Upper lobe of left lung (tissue), 6 donors: ENCODE measurements at regions not wholly inside any gene's neighbourhood (a gene's known extent, or its start where the extent isn't known, plus 50 kb on each side); places are given as distances from the start of the nearest gene placed in this dataset.
A peak's percentile ranks its signal among the peaks of the same experiment; 100 is the strongest.

Experiments
- ATAC-seq, 2 donors: fragments of 200-7000 bp; cut with Tn5 transposase; one replicate each; pipeline ENCODE4 v1.9.1; 2022; ENCODE audit warnings: mild to moderate bottlenecking in 2 of 2, moderate library complexity in 2 of 2; ENCODE audit not compliant: low FRiP score in 2 of 2
- DNase-seq, 2 donors: peaks; one replicate each; pipeline ENCODE4 v3.0.0-alpha.2; 2019 to 2020
- H3K27ac ChIP-seq, 4 donors: fragments of 200-600 bp; sonication (generic); one replicate each; pipeline ENCODE4 v1.5.1; 2016 to 2019
- H3K27me3 ChIP-seq, 4 donors: fragments of 200-600 bp; sonication (generic); one replicate each; pipeline ENCODE4 v1.5.1; 2017 to 2019
- H3K36me3 ChIP-seq, 4 donors: fragments of 200-600 bp; sonication (generic); one replicate each; pipeline ENCODE4 v1.5.1; 2016 to 2019
- H3K4me1 ChIP-seq, 4 donors: fragments of 200-600 bp; sonication (generic); one replicate each; pipeline ENCODE4 v1.5.1; 2018 to 2019
- H3K4me3 ChIP-seq, 4 donors: fragments of 200-600 bp; sonication (generic); one replicate each; pipeline ENCODE4 v1.5.1; 2017 to 2019; ENCODE audit warnings: mild to moderate bottlenecking in 2 of 4, moderate library complexity in 1 of 4
- H3K9me3 ChIP-seq, 4 donors: fragments of 200-600 bp; sonication (generic); one replicate each; pipeline ENCODE4 v1.5.1; 2018 to 2019
- CTCF ChIP-seq, 6 experiments: fragments of 450-650 bp in 4 of 6; fragments of 200-600 bp in 2 of 6; sonication (generic) in 2 of 6; IDR thresholded peaks; one replicate each; pipeline ENCODE4 v1.5.1; 2016 to 2019; ENCODE audit warnings: antibody characterized with exemption in 6 of 6
- EP300 ChIP-seq, 4 donors: sonication (generic); formaldehyde crosslinking; IDR thresholded peaks; one replicate each; pipeline ENCODE4 v1.5.1; 2017; ENCODE audit warnings: antibody characterized with exemption in 4 of 4, control low read depth in 2 of 4
- POLR2A ChIP-seq, 4 donors: fragments of 450-650 bp; IDR thresholded peaks; one replicate each; pipeline ENCODE4 v1.5.1; 2016 to 2017; ENCODE audit warnings: antibody characterized with exemption in 4 of 4, mild to moderate bottlenecking in 2 of 4
- POLR2AphosphoS5 ChIP-seq, 2 donors: sonication (generic); formaldehyde crosslinking; IDR thresholded peaks; one replicate each; pipeline ENCODE4 v1.5.1; 2017; ENCODE audit warnings: antibody characterized with exemption in 2 of 2
- WGBS, 2 donors: methylation state at CpG; one replicate each; pipeline ENCODE4 v1.1.5; 2017 to 2018; 5-methylcytosine and 5-hydroxymethylcytosine counted together
- donor health status: DM: no; HTN: no; CAD: no; lungs with moderate emphysema.
- donor health status: DM: no; HTN: yes; CAD: no; lungs with severe emphysema.

GRCh38 chr1:178651742-178652141, 73.3 kb upstream of the RALGPS2 start:
- no peaks in the 10 kb centered on the region for H3K4me1 ChIP-seq
- no peaks in the 10 kb centered on the region for H3K27me3 ChIP-seq
- ATAC-seq = peak in 1 of 2 donors; percentile 75
- H3K27ac ChIP-seq = no peak overlapping the region
- TF ChIP-seq POLR2AphosphoS5 (IDR thresholded peaks at IDR 0.05) (no peak), CTCF (IDR thresholded peaks at IDR 0.05) (no peak)
- H3K36me3 ChIP-seq = no peaks in the 10 kb centered on the region
- WGBS, 2 donors = 63 to 69% methylated on average over 9 of the region's 9 CpGs
- H3K4me3 ChIP-seq = no peak overlapping the region
- DNase-seq = no peak
- H3K9me3 ChIP-seq = no peaks in the 10 kb centered on the region

- Histone ChIP-seq H3K27ac (no peak overlapping the region), H3K27me3 (no peaks in the 10 kb centered on the region), H3K9me3 (no peaks in the 10 kb centered on the region), H3K36me3 (no peaks in the 10 kb centered on the region), H3K4me1 (no peaks in the 10 kb centered on the region), H3K4me3 (no peak overlapping the region)
- no peak for DNase-seq
- no peak for TF ChIP-seq CTCF (IDR thresholded peaks at IDR 0.05)
- no peak for TF ChIP-seq POLR2A (IDR thresholded peaks at IDR 0.05)
- ATAC-seq = no peak
- WGBS, 2 donors = 93 to 94% methylated on average over 8 of the region's 8 CpGs
These were observed 72.2 kb upstream of the RALGPS2 start for GRCh38 chr1:178652506-178653490.

- Histone ChIP-seq H3K4me1 (no peaks in the 10 kb centered on the region), H3K4me3 (no peak overlapping the region), H3K9me3 (no peaks in the 10 kb centered on the region), H3K36me3 (no peaks in the 10 kb centered on the region), H3K27ac (no peak overlapping the region), H3K27me3 (no peaks in the 10 kb centered on the region)
- ATAC-seq (no peak), DNase-seq (no peak)
- 76 to 84% methylated on average over 4 of the region's 4 CpGs for WGBS, 2 donors
- no peak for TF ChIP-seq EP300 (IDR thresholded peaks at IDR 0.05)
- TF ChIP-seq POLR2AphosphoS5 (IDR thresholded peaks at IDR 0.05) = no peak
- TF ChIP-seq CTCF (IDR thresholded peaks at IDR 0.05) = no peak
- no peak for TF ChIP-seq POLR2A (IDR thresholded peaks at IDR 0.05)
These were observed 65.2 kb upstream of the RALGPS2 start for GRCh38 chr1:178659789-178660208.

- no peak for ATAC-seq
These were observed 64.6 kb upstream of the RALGPS2 start for GRCh38 chr1:178660461-178660860.

More at GRCh38 chr1:178660461-178660860, 64.6 kb upstream of the RALGPS2 start:
- Histone ChIP-seq H3K36me3 (no peaks in the 10 kb centered on the region), H3K4me1 (no peaks in the 10 kb centered on the region), H3K9me3 (no peaks in the 10 kb centered on the region), H3K4me3 (no peak overlapping the region), H3K27ac (no peak overlapping the region), H3K27me3 (no peaks in the 10 kb centered on the region)
- TF ChIP-seq CTCF (IDR thresholded peaks at IDR 0.05) (no peak), POLR2AphosphoS5 (IDR thresholded peaks at IDR 0.05) (no peak), EP300 (IDR thresholded peaks at IDR 0.05) (no peak), POLR2A (IDR thresholded peaks at IDR 0.05) (no peak)
- 57 to 72% methylated on average over 1 of the region's 1 CpG for WGBS, 2 donors
- no peak for DNase-seq
